ENCODE measurements at regions not wholly inside any gene's neighbourhood (a gene's known extent, or its start where the extent isn't known, plus 50 kb on each side); places are given as distances from the start of the nearest gene placed in this dataset.
A peak's percentile ranks its signal among the peaks of the same experiment; 100 is the strongest.

GRCh38 chr14:89040460-89041256, 216.2 kb downstream of the TTC8 start:
- Mint-ChIP-seq H3K9me3 (peaks cover 3% of the 10 kb centered on the region), H3K4me1 (ENCODE audit: low read depth) (peaks cover 14% of the 10 kb centered on the region), H3K4me3 (peak overlapping the region; percentile 68), H3K27me3 (peaks cover 33% of the 10 kb centered on the region), H3K27ac (peak overlapping the region; percentile 85), H3K36me3 (ENCODE audit: low read depth) (no peaks in the 10 kb centered on the region)
- peak; percentile 91 for DNase-seq

GRCh38 chr14:89041257-89041582, 216.8 kb downstream of the TTC8 start:
- peaks cover 3% of the 10 kb centered on the region for H3K9me3 Mint-ChIP-seq
- H3K27ac Mint-ChIP-seq: no peak overlapping the region
- H3K4me1 Mint-ChIP-seq (ENCODE audit: low read depth): peaks cover 14% of the 10 kb centered on the region
- DNase-seq: no peak
- H3K4me3 Mint-ChIP-seq: no peak overlapping the region
- H3K27me3 Mint-ChIP-seq: peaks cover 28% of the 10 kb centered on the region
- H3K36me3 Mint-ChIP-seq (ENCODE audit: low read depth): no peaks in the 10 kb centered on the region

GRCh38 chr14:89042021-89042420, 217.6 kb downstream of the TTC8 start:
- H3K36me3 Mint-ChIP-seq (ENCODE audit: low read depth): no peaks in the 10 kb centered on the region
- DNase-seq: no peak
- no peak overlapping the region for H3K4me3 Mint-ChIP-seq
- H3K27me3 Mint-ChIP-seq: peaks cover 21% of the 10 kb centered on the region
- H3K9me3 Mint-ChIP-seq: peaks cover 3% of the 10 kb centered on the region
- peaks cover 14% of the 10 kb centered on the region for H3K4me1 Mint-ChIP-seq (ENCODE audit: low read depth)
- H3K27ac Mint-ChIP-seq: no peak overlapping the region

GRCh38 chr14:89053303-89053702, 228.9 kb downstream of the TTC8 start:
- Mint-ChIP-seq H3K4me1 (ENCODE audit: low read depth) (peaks cover 3% of the 10 kb centered on the region), H3K27ac (no peak overlapping the region), H3K4me3 (no peak overlapping the region), H3K36me3 (ENCODE audit: low read depth) (no peaks in the 10 kb centered on the region), H3K27me3 (no peaks in the 10 kb centered on the region), H3K9me3 (peaks cover 8% of the 10 kb centered on the region)
- no peak for DNase-seq

- H3K9me3 Mint-ChIP-seq: peaks cover 4% of the 10 kb centered on the region
- no peak overlapping the region for H3K27ac Mint-ChIP-seq
- no peaks in the 10 kb centered on the region for H3K36me3 Mint-ChIP-seq (ENCODE audit: low read depth)
- H3K4me3 Mint-ChIP-seq: no peak overlapping the region
- no peak for DNase-seq
- peaks cover 3% of the 10 kb centered on the region for H3K4me1 Mint-ChIP-seq (ENCODE audit: low read depth)
- no peaks in the 10 kb centered on the region for H3K27me3 Mint-ChIP-seq
Observed at GRCh38 chr14:89056394-89056793, 231.9 kb downstream of the TTC8 start.

- DNase-seq: no peak
- Mint-ChIP-seq H3K27me3 (peaks cover 4% of the 10 kb centered on the region), H3K9me3 (no peaks in the 10 kb centered on the region), H3K4me1 (ENCODE audit: low read depth) (peaks cover 3% of the 10 kb centered on the region), H3K36me3 (ENCODE audit: low read depth) (no peaks in the 10 kb centered on the region), H3K27ac (no peak overlapping the region), H3K4me3 (no peak overlapping the region)
Observed at GRCh38 chr14:89058697-89059096, 234.2 kb downstream of the TTC8 start.

- no peaks in the 10 kb centered on the region for H3K9me3 Mint-ChIP-seq
- DNase-seq: no peak
- no peak overlapping the region for H3K4me3 Mint-ChIP-seq
- peaks cover 3% of the 10 kb centered on the region for H3K4me1 Mint-ChIP-seq (ENCODE audit: low read depth)
- H3K27ac Mint-ChIP-seq: no peak overlapping the region
- no peaks in the 10 kb centered on the region for H3K36me3 Mint-ChIP-seq (ENCODE audit: low read depth)
- peaks cover 11% of the 10 kb centered on the region for H3K27me3 Mint-ChIP-seq
Observed at GRCh38 chr14:89060191-89060590, 235.7 kb downstream of the TTC8 start.

GRCh38 chr14:89061696-89062095, 237.2 kb downstream of the TTC8 start:
- H3K27ac Mint-ChIP-seq: no peak overlapping the region
- no peaks in the 10 kb centered on the region for H3K9me3 Mint-ChIP-seq
- no peak for DNase-seq
- no peak overlapping the region for H3K4me3 Mint-ChIP-seq
- H3K4me1 Mint-ChIP-seq (ENCODE audit: low read depth): peaks cover 3% of the 10 kb centered on the region
- no peaks in the 10 kb centered on the region for H3K36me3 Mint-ChIP-seq (ENCODE audit: low read depth)
- peaks cover 14% of the 10 kb centered on the region for H3K27me3 Mint-ChIP-seq

GRCh38 chr14:89065879-89066278, 241.4 kb downstream of the TTC8 start:
- Mint-ChIP-seq H3K36me3 (ENCODE audit: low read depth) (no peaks in the 10 kb centered on the region), H3K27me3 (peaks cover 19% of the 10 kb centered on the region), H3K4me1 (ENCODE audit: low read depth) (peaks cover 15% of the 10 kb centered on the region), H3K9me3 (no peaks in the 10 kb centered on the region), H3K27ac (no peak overlapping the region), H3K4me3 (no peak overlapping the region)
- no peak for DNase-seq

- DNase-seq: no peak
- H3K27me3 Mint-ChIP-seq: peaks cover 19% of the 10 kb centered on the region
- H3K4me1 Mint-ChIP-seq (ENCODE audit: low read depth): peaks cover 15% of the 10 kb centered on the region
- H3K36me3 Mint-ChIP-seq (ENCODE audit: low read depth): no peaks in the 10 kb centered on the region
- H3K27ac Mint-ChIP-seq: no peak overlapping the region
- H3K4me3 Mint-ChIP-seq: no peak overlapping the region
- H3K9me3 Mint-ChIP-seq: no peaks in the 10 kb centered on the region
Observed at GRCh38 chr14:89067293-89067972, 243.0 kb downstream of the TTC8 start.

- Mint-ChIP-seq H3K36me3 (ENCODE audit: low read depth) (no peaks in the 10 kb centered on the region), H3K4me3 (no peak overlapping the region), H3K27ac (no peak overlapping the region), H3K9me3 (no peaks in the 10 kb centered on the region), H3K4me1 (ENCODE audit: low read depth) (no peaks in the 10 kb centered on the region), H3K27me3 (peaks cover 6% of the 10 kb centered on the region)
- no peak for DNase-seq
Observed at GRCh38 chr14:89078021-89078795, 253.8 kb downstream of the TTC8 start.

GRCh38 chr14:89085231-89085731, 260.8 kb downstream of the TTC8 start:
- Mint-ChIP-seq H3K27ac (no peak overlapping the region), H3K9me3 (no peaks in the 10 kb centered on the region), H3K4me1 (ENCODE audit: low read depth) (no peaks in the 10 kb centered on the region), H3K27me3 (peaks cover 2% of the 10 kb centered on the region), H3K36me3 (ENCODE audit: low read depth) (no peaks in the 10 kb centered on the region), H3K4me3 (no peak overlapping the region)
- DNase-seq: no peak

- Mint-ChIP-seq H3K4me1 (ENCODE audit: low read depth) (no peaks in the 10 kb centered on the region), H3K27ac (no peak overlapping the region), H3K36me3 (ENCODE audit: low read depth) (no peaks in the 10 kb centered on the region), H3K4me3 (no peak overlapping the region), H3K27me3 (no peaks in the 10 kb centered on the region), H3K9me3 (no peaks in the 10 kb centered on the region)
- no peak for DNase-seq
Observed at GRCh38 chr14:89085737-89086382, 261.4 kb downstream of the TTC8 start.

- DNase-seq: no peak
- H3K36me3 Mint-ChIP-seq (ENCODE audit: low read depth): no peaks in the 10 kb centered on the region
- H3K4me1 Mint-ChIP-seq (ENCODE audit: low read depth): no peaks in the 10 kb centered on the region
- H3K4me3 Mint-ChIP-seq: no peak overlapping the region
- H3K9me3 Mint-ChIP-seq: no peaks in the 10 kb centered on the region
- no peaks in the 10 kb centered on the region for H3K27me3 Mint-ChIP-seq
- no peak overlapping the region for H3K27ac Mint-ChIP-seq
Observed at GRCh38 chr14:89088530-89088929, 264.1 kb downstream of the TTC8 start.

All from activated T-cell treated with anti-CD3 and anti-CD28 coated beads, Interleukin-2, amount 50 U/mL, for 24 hours (primary cell).